ENCODE measurements at regions not wholly inside any gene's neighbourhood (a gene's known extent, or its start where the extent isn't known, plus 50 kb on each side); places are given as distances from the start of the nearest gene placed in this dataset.

DNA sequence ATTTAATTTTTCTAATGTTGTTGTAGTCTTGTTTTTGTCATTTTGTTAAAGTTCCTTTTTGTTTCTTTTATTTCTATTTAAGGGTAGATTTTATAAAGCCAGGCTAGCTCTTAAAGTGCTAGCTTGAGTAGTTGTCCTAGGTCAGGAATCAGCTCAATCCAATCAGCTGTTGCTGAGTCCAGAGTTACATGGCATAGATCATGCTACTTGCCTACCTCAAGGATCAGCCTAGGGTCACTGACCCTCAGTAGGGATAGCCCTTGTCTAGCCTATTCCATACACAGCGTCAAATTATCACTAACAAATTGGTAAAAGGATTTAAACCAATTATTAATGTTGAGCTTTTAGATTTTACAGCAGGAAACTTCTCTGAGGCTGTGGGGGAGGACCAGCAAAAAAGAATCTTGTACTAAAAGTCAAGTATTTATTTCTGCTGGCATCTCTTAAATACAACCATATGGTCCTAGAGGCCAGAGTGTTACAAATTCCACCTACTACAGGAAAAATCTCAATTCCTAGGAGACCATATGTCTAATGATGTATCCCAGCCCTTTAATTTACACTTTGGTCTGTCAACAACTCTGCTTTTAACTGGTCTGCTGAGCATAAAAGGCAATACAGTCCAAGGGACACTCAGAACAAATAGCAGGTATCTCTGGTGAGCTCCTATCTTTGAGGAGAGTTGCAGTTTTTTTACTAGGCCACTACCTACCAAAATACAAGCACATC, 138.3 kb upstream of the PTPRG start:
- Histone ChIP-seq H3K9me1 (ENCODE audit: control insufficient read depth, extremely low read depth, insufficient read depth, low read length) (no peaks in the 10 kb centered on the region), H3K9ac (ENCODE audit: control insufficient read depth, extremely low read depth, insufficient read depth, low read length) (no peak overlapping the region), H3K9me3 (ENCODE audit: control insufficient read depth, low read depth, low read length) (no peaks in the 10 kb centered on the region), H3K4me2 (ENCODE audit: control insufficient read depth, extremely low read depth, insufficient read depth, low read depth, low read length) (no peak overlapping the region), H3K36me3 (ENCODE audit: control insufficient read depth in 2 of 2, extremely low read depth in 1 of 2, insufficient read depth in 2 of 2, low read length in 2 of 2) (no peaks in the 10 kb centered on the region), H3K27ac (ENCODE audit: control insufficient read depth, insufficient read depth, low read length) (no peak overlapping the region), H4K20me1 (ENCODE audit: control insufficient read depth, extremely low read depth, insufficient read depth, low read length) (no peaks in the 10 kb centered on the region), H3K4me1 (ENCODE audit: control insufficient read depth, extremely low read depth, insufficient read depth, low read length) (no peaks in the 10 kb centered on the region), H3K27me3 (ENCODE audit: control insufficient read depth, extremely low read depth, insufficient read depth, low read length) (no peaks in the 10 kb centered on the region), H3K4me3 (ENCODE audit: control insufficient read depth in 2 of 3, extremely low read depth in 1 of 3, insufficient read depth in 2 of 3, low read depth in 1 of 3, low read length in 3 of 3) (no peak overlapping the region), H3K79me2 (ENCODE audit: control insufficient read depth, insufficient read depth, low read length) (no peaks in the 10 kb centered on the region), H2AFZ (ENCODE audit: control insufficient read depth, low read length) (no peak overlapping the region)
- dilution Hi-C loops (cut with MboI; ENCODE audit: extremely low pct_ligation_motif_present, low sequenced_read_pairs) = no loop called here
- FAIRE-seq = no peak
- no peak for DNase-seq (ENCODE audit: low read depth, low spot score)
- no peak for TF ChIP-seq EZH2 (IDR thresholded peaks at IDR 0.05; ENCODE audit: low read length)
- TF ChIP-seq, protein P1, sequence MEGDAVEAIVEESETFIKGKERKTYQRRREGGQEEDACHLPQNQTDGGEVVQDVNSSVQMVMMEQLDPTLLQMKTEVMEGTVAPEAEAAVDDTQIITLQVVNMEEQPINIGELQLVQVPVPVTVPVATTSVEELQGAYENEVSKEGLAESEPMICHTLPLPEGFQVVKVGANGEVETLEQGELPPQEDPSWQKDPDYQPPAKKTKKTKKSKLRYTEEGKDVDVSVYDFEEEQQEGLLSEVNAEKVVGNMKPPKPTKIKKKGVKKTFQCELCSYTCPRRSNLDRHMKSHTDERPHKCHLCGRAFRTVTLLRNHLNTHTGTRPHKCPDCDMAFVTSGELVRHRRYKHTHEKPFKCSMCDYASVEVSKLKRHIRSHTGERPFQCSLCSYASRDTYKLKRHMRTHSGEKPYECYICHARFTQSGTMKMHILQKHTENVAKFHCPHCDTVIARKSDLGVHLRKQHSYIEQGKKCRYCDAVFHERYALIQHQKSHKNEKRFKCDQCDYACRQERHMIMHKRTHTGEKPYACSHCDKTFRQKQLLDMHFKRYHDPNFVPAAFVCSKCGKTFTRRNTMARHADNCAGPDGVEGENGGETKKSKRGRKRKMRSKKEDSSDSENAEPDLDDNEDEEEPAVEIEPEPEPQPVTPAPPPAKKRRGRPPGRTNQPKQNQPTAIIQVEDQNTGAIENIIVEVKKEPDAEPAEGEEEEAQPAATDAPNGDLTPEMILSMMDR (optimal IDR thresholded peaks at IDR 0.05 in 1 of 3, IDR thresholded peaks at IDR 0.05 in 1 of 3, conservative IDR thresholded peaks at IDR 0.05 in 1 of 3; ENCODE audit: extremely low read depth in 1 of 3, insufficient read depth in 2 of 3, low read length in 3 of 3) = no peak

DNA sequence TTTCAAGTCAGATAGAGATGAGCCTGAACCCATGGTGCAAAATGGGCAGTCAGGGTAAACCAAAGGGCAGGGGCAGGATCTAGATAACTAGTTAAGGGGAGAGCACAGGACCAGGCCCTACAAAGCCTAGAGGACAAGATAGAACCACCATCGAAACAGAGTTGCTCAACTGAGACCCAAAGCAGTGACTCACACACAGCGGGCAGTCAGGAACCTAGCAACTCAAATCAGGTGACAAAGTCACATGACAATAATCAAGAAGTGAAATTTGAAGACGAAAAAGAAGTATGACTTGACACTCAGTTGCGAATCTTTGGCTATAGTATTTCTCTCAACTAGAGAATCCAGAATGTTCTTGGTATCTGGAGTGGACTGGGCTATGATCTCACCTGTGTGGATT, 136.0 kb upstream of the PTPRG start:
- TF ChIP-seq, protein P1 (optimal IDR thresholded peaks at IDR 0.05 in 1 of 3, IDR thresholded peaks at IDR 0.05 in 1 of 3, conservative IDR thresholded peaks at IDR 0.05 in 1 of 3; ENCODE audit: extremely low read depth in 1 of 3, insufficient read depth in 2 of 3, low read length in 3 of 3) = no peak
- no peak for TF ChIP-seq EZH2 (IDR thresholded peaks at IDR 0.05; ENCODE audit: low read length)
- H3K79me2 ChIP-seq (ENCODE audit: control insufficient read depth, insufficient read depth, low read length) = no peaks in the 10 kb centered on the region
- no peaks in the 10 kb centered on the region for H3K9me1 ChIP-seq (ENCODE audit: control insufficient read depth, extremely low read depth, insufficient read depth, low read length)
- H3K9me3 ChIP-seq (ENCODE audit: control insufficient read depth, low read depth, low read length) = no peaks in the 10 kb centered on the region
- H3K4me2 ChIP-seq (ENCODE audit: control insufficient read depth, extremely low read depth, insufficient read depth, low read depth, low read length) = no peak overlapping the region
- FAIRE-seq = no peak
- H3K4me3 ChIP-seq (ENCODE audit: control insufficient read depth in 2 of 3, extremely low read depth in 1 of 3, insufficient read depth in 2 of 3, low read depth in 1 of 3, low read length in 3 of 3) = no peak overlapping the region
- no peaks in the 10 kb centered on the region for H3K36me3 ChIP-seq (ENCODE audit: control insufficient read depth in 2 of 2, extremely low read depth in 1 of 2, insufficient read depth in 2 of 2, low read length in 2 of 2)
- dilution Hi-C loops (cut with MboI; ENCODE audit: extremely low pct_ligation_motif_present, low sequenced_read_pairs) = no loop called here
- no peak for DNase-seq (ENCODE audit: low read depth, low spot score)
- no peaks in the 10 kb centered on the region for H3K27me3 ChIP-seq (ENCODE audit: control insufficient read depth, extremely low read depth, insufficient read depth, low read length)
- no peak overlapping the region for H3K27ac ChIP-seq (ENCODE audit: control insufficient read depth, insufficient read depth, low read length)
- H3K9ac ChIP-seq (ENCODE audit: control insufficient read depth, extremely low read depth, insufficient read depth, low read length) = no peak overlapping the region
- no peaks in the 10 kb centered on the region for H3K4me1 ChIP-seq (ENCODE audit: control insufficient read depth, extremely low read depth, insufficient read depth, low read length)
- H2AFZ ChIP-seq (ENCODE audit: control insufficient read depth, low read length) = no peak overlapping the region
- H4K20me1 ChIP-seq (ENCODE audit: control insufficient read depth, extremely low read depth, insufficient read depth, low read length) = no peaks in the 10 kb centered on the region
